Ishikawa (cell line): ENCODE measurements at regions not wholly inside any gene's neighbourhood (a gene's known extent, or its start where the extent isn't known, plus 50 kb on each side); places are given as distances from the start of the nearest gene placed in this dataset.

Source experiments
- CEBPB ChIP-seq: IDR thresholded peaks from 2 replicates; pipeline ENCODE4 v1.6.1; 2012
- CREB1 ChIP-seq: IDR thresholded peaks from 2 replicates; pipeline ENCODE4 v1.6.1; 2012; ENCODE audit warnings: low read depth
- EGR1 ChIP-seq: IDR thresholded peaks from 2 replicates; pipeline ENCODE4 v1.6.1; 2012
- EP300 ChIP-seq: IDR thresholded peaks from 2 replicates; pipeline ENCODE4 v1.6.1; 2012; ENCODE audit warnings: borderline replicate concordance
- FOXM1 ChIP-seq: IDR thresholded peaks from 2 replicates; pipeline ENCODE4 v1.6.1; 2012; ENCODE audit warnings: low read depth, borderline replicate concordance
- MAX ChIP-seq: IDR thresholded peaks from 2 replicates; pipeline ENCODE4 v1.6.1; 2012
- NFIC ChIP-seq: IDR thresholded peaks from 2 replicates; pipeline ENCODE4 v1.6.1; 2012
- RAD21 ChIP-seq: IDR thresholded peaks from 2 replicates; pipeline ENCODE4 v1.6.1; 2012; ENCODE audit warnings: low read depth
- TAF1 ChIP-seq: IDR thresholded peaks from 2 replicates; pipeline ENCODE4 v1.6.1; 2012; ENCODE audit warnings: low read depth, mild to moderate bottlenecking
- TCF12 ChIP-seq: IDR thresholded peaks from 2 replicates; pipeline ENCODE4 v1.6.1; 2012; ENCODE audit warnings: low read depth
- TEAD4 ChIP-seq: IDR thresholded peaks from 2 replicates; pipeline ENCODE4 v1.6.1; 2012
- YY1 ChIP-seq: IDR thresholded peaks from 2 replicates; pipeline ENCODE4 v1.6.1; 2012; ENCODE audit warnings: low read depth
- ZBTB7A ChIP-seq: IDR thresholded peaks from 2 replicates; pipeline ENCODE4 v1.6.1; 2012; ENCODE audit warnings: low read depth
- TF ChIP-seq, protein P1 (sequence below): IDR thresholded peaks from 2 replicates; pipeline ENCODE4 v1.6.1; 2012; ENCODE audit warnings: low read depth, mild to moderate bottlenecking
- TF ChIP-seq, protein P2 (sequence below): IDR thresholded peaks from 2 replicates; pipeline ENCODE4 v1.6.1; 2012

DNA sequence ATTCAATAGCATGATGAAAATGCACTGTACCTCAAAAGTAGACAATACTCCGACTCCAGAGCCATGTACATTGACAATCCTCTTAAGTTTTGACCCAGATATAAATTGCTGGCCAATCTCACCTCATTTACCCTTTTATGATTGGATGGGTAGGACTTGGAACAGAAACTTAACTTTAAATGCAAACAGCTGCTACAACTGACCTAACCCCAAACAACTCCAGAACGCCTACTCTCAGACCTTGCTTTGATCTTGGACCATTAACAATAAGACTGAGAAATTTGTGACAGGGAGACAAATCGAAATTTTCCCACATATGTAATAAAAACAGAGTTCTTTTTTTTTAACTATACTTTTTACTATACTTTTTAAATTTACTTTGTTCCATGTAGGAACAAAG is 200.5 kb upstream of the MCHR2 start:
- TF ChIP-seq RAD21 (no peak), CEBPB (no peak), TEAD4 (no peak), CREB1 (no peak), TAF1 (no peak)
- TF ChIP-seq, protein P1, sequence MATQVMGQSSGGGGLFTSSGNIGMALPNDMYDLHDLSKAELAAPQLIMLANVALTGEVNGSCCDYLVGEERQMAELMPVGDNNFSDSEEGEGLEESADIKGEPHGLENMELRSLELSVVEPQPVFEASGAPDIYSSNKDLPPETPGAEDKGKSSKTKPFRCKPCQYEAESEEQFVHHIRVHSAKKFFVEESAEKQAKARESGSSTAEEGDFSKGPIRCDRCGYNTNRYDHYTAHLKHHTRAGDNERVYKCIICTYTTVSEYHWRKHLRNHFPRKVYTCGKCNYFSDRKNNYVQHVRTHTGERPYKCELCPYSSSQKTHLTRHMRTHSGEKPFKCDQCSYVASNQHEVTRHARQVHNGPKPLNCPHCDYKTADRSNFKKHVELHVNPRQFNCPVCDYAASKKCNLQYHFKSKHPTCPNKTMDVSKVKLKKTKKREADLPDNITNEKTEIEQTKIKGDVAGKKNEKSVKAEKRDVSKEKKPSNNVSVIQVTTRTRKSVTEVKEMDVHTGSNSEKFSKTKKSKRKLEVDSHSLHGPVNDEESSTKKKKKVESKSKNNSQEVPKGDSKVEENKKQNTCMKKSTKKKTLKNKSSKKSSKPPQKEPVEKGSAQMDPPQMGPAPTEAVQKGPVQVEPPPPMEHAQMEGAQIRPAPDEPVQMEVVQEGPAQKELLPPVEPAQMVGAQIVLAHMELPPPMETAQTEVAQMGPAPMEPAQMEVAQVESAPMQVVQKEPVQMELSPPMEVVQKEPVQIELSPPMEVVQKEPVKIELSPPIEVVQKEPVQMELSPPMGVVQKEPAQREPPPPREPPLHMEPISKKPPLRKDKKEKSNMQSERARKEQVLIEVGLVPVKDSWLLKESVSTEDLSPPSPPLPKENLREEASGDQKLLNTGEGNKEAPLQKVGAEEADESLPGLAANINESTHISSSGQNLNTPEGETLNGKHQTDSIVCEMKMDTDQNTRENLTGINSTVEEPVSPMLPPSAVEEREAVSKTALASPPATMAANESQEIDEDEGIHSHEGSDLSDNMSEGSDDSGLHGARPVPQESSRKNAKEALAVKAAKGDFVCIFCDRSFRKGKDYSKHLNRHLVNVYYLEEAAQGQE: no peak
- TF ChIP-seq, protein P2, sequence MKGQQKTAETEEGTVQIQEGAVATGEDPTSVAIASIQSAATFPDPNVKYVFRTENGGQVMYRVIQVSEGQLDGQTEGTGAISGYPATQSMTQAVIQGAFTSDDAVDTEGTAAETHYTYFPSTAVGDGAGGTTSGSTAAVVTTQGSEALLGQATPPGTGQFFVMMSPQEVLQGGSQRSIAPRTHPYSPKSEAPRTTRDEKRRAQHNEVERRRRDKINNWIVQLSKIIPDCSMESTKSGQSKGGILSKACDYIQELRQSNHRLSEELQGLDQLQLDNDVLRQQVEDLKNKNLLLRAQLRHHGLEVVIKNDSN: no peak

DNA sequence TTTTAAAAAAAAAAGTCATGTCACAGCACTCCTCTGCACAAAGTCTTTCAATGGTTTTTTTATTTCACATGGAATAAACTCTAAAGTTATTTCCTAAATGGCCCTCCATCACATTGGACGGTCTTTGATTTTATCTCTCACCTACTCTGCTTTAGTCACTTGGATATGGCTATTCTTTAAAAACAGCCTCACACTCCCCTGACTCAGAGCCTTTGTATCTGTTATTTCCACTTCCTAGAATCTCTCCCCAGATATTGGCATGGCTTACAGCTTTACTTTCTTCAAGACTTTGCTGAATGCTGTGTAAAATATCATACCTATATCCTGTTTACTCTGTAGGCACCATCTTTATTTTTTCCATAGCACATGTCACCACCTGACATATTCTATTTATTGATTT is 194.7 kb upstream of the MCHR2 start:
- TF ChIP-seq RAD21: no peak
- TF ChIP-seq EGR1: no peak
- TF ChIP-seq, protein P2: no peak
- TF ChIP-seq MAX: no peak
- TF ChIP-seq EP300: no peak
- TF ChIP-seq, protein P1: no peak
- no peak for TF ChIP-seq TCF12
- no peak for TF ChIP-seq TEAD4
- TF ChIP-seq CEBPB: no peak
- no peak for TF ChIP-seq FOXM1
- TF ChIP-seq CREB1: no peak
- no peak for TF ChIP-seq YY1
- no peak for TF ChIP-seq ZBTB7A
- no peak for TF ChIP-seq NFIC

DNA sequence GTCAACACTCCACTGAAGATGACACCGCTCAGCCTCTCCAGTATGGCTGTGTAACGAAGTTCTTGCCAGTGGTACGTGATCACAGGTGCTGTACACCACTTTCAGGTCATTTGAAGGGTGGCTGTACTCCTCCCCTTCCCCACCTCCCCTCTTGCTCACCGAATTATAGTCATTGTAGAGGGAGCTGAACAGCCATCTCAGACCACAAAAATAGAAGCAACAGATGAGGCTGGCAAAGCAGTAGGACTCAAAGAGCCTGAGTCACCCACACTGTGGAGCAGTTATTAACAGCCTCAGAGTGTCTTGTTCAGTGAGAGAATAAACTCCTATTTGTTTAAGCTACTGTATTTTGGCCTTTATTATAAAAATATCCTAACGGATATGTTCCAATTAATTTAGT is 192.5 kb upstream of the MCHR2 start:
- TF ChIP-seq RAD21: no peak
- TF ChIP-seq, protein P1: no peak
- TF ChIP-seq FOXM1: no peak
- TF ChIP-seq, protein P2: no peak
- no peak for TF ChIP-seq TAF1
- no peak for TF ChIP-seq CEBPB
- no peak for TF ChIP-seq EP300
- TF ChIP-seq YY1: no peak
- TF ChIP-seq MAX: no peak
- no peak for TF ChIP-seq CREB1

DNA sequence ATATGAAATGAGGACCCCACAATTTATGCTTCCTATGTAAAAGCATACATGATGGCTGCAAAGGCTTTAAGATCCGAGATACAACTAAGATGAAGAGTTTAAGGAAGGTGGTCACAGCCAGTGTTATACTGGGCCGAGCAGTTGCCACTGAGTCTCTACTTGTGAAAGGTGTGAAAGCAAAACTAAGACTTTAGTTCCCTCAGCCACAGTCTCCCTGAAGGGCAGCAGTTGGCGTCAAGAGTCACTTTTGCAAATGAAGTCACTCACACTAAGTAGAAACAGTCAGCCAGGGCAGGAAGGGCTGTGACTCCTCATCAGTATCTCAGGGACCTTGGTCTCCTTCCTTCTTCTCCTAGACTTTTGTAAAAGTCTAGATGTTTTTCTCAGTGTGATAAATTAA is 191.6 kb upstream of the MCHR2 start:
- TF ChIP-seq ZBTB7A (no peak), RAD21 (no peak), TAF1 (no peak), TCF12 (no peak), EP300 (no peak), NFIC (no peak)

DNA sequence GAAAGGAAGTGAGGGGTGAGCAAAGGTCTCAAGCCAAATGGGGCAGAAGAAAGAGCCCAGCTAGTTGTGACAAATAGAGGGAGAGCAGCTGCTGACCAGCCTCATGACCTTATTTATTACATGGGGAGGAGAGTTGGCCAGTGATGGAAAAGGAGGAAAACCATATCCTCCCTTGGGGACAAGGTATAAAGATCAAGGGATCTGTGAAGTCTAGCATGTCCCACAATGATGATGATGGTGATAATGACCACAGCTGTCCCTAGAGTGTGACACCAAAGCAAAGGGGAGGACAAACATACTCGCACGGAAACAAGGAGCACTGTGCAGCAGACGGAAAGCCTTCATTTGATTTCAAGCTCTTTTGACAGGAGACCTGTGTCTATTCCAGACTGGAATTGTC is 190.4 kb upstream of the MCHR2 start:
- no peak for TF ChIP-seq ZBTB7A
- TF ChIP-seq TCF12: no peak
- TF ChIP-seq, protein P1: no peak
- no peak for TF ChIP-seq TAF1
- no peak for TF ChIP-seq FOXM1
- no peak for TF ChIP-seq EGR1
- no peak for TF ChIP-seq EP300
- no peak for TF ChIP-seq MAX
- no peak for TF ChIP-seq YY1
- TF ChIP-seq RAD21: no peak
- TF ChIP-seq, protein P2: no peak
- TF ChIP-seq TEAD4: no peak
